Kidney capillary endothelial cell (primary cell): ENCODE measurements at regions not wholly inside any gene's neighbourhood (a gene's known extent, or its start where the extent isn't known, plus 50 kb on each side); places are given as distances from the start of the nearest gene placed in this dataset.
"Not testable (repeated sequence)": the region's sequence is repeated elsewhere in the genome, so short reads cannot be mapped to it uniquely, and the experiment has no call there.

Experiments
- DNase-seq: peaks from one replicate; pipeline ENCODE4 v3.0.0-alpha.2; 2018; ENCODE audit warnings: low spot score

- DNase-seq, result peak; percentile 48
These were observed 429.0 kb upstream of the MTPN start for GRCh38 chr7:136405931-136406777.

GRCh38 chr7:136403591-136403990, 426.4 kb upstream of the MTPN start:
- DNase-seq, result no peak

- no peak for DNase-seq
These were observed 423.7 kb upstream of the MTPN start for GRCh38 chr7:136400877-136401276.

GRCh38 chr7:136399385-136399784, 422.2 kb upstream of the MTPN start:
- no peak for DNase-seq

- DNase-seq, result no peak
These were observed 415.7 kb upstream of the MTPN start for GRCh38 chr7:136392856-136393255.

DNA sequence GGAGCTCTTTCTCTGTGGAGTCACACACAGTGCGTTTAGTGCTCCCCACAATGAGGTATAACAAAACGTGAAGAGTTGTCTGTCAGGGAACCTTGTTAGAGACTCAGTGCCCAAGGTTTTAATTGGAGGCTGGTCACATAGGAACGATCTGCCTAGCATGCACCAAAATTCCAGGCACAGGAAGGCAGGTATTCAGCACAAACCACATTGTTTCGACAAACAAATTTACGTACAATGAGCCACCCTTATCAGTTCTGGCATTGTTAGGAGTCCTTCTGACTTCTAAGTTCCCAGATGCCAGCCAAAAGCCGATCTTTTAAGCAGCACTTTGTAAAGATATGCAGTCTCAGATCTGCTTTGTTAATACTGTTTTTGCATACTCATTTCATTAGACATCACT, 414.2 kb upstream of the MTPN start:
- DNase-seq, result no peak

DNA sequence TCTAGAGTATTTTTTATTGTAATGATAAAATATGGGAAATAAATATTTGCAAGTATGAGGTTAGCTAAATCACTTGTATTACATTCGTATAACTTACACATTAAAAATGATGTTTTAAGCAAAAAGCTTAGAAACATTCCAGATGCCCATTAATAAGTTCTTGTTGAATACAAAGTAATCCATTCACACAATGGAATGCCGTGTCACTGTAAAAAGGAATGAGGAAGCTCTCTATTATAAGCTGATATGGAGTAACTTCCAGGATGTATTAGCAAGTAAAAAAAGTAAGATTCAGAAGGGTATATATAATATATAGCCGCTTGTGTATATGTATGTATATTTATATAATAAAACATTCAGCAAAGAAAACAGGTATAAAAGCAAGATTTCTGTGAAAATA, 412.8 kb upstream of the MTPN start:
- no peak for DNase-seq

- no peak for DNase-seq
These were observed 409.7 kb upstream of the MTPN start for GRCh38 chr7:136386876-136387275.

DNA sequence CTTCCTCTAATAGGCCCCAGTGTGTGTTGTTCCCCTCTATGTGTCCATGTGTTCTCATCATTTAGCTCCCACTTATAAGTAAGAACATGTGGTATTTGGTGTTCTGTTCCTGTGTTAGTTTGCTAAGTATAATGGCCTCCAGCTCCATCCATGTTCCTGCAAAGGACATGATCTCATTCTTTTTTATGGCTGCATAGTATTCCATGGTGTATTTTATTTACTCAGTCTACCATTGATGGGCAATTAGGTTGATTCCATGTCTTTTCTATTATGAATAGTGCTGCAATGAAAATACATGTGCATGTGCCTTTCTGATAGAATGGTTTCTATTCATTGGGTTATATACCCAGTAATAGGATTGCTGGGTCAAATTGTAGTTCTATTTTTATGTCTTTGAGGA, 394.2 kb upstream of the MTPN start:
- not testable (repeated sequence) for DNase-seq

GRCh38 chr7:136370137-136370536, 393.0 kb upstream of the MTPN start:
- DNase-seq, result no peak

GRCh38 chr7:136369225-136369624, 392.1 kb upstream of the MTPN start:
- DNase-seq, result no peak

GRCh38 chr7:136359333-136359903, 382.3 kb upstream of the MTPN start:
- DNase-seq, result no peak

DNA sequence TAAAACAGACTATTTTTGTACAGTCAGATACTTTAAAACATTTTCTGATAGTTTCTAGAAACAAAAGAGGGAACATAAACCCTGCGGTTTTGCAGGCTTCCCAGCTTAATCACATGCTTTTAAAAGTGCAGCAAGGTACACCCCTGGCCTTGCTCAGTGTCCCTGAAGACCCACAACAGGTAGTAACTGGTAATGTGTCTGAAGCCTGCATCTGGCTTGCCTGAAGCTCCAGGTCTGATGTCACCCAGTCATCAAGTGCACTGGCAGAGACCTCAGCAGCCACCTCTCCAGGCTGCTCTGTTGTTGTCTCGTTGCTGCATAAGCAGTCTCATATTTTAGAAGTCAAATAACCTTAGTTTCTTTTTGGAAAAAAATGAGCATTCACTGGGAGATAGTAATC, 376.1 kb upstream of the MTPN start:
- DNase-seq, result no peak

DNA sequence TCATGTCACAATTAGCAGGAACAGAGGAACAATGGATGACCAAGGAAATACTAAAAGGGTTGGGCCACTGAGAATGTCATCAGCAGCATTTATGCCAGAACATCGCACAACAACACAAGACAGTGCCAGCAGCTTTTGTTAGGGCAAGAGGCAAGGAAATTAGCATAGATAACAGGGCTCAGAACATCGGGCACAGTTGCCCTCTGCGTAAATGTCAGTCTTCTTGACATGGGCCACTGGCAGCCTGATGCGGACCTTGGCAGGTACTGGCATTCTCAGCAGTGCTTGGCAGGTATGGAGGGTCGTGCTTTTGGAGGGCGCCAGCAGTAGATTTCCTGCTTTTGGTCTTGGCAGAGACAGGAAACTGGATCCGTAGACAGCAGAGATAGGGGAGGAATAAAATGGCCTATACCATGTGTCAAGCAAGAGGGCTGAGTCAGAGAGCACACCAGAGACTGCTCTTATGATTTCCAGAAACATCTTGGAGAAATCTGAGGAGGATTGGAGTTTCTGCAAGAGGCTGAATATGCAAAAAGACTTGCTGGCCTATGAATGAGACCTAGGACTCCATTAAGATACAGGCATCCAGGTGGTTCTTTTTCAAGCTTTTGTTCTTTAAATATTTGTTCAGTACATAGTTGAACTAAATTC, 371.5 kb upstream of the MTPN start:
- DNase-seq, result no peak

GRCh38 chr7:136348142-136348541, 371.0 kb upstream of the MTPN start:
- no peak for DNase-seq

DNA sequence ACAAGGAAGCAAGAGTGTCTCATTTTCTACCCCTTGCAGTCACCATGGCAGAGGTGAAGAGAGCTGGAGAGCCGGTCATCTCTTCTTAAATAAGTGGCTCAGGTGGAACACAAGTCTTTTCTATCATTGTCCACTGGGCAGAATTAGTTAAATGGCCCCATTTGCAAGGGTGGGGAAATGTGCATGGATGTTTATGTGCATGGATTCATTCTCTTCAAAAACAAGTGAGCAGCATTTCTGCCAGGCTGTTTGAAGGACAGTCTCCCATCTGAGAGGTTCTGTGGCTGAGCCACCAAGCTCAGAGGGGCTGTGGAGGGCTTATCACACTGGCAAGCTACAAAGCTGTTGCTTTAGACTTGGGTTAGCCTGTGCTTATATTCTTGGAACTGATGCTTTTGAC, 370.3 kb upstream of the MTPN start:
- DNase-seq, result no peak

- no peak for DNase-seq
These were observed 365.1 kb upstream of the MTPN start for GRCh38 chr7:136342251-136342650.

DNA sequence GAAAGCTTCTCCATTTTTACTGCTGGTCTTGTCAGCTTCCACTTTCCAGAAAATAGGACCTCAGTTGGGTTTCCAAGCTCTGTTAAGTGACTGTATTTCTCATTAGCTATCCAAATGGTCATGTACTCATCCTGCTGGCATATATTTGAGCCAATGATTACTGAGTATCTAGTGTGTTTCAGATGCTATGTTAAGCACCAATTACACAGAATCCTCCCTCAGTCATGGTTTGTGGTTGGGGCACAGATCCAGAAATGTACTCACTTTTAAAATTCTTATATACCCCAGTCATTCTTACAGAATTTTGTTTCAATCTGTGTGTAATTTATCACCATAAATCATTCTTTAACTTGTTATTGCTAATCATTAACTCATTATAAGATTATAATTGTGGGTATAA, 362.3 kb upstream of the MTPN start:
- DNase-seq, result no peak

GRCh38 chr7:136336932-136337331, 359.8 kb upstream of the MTPN start:
- no peak for DNase-seq

DNA sequence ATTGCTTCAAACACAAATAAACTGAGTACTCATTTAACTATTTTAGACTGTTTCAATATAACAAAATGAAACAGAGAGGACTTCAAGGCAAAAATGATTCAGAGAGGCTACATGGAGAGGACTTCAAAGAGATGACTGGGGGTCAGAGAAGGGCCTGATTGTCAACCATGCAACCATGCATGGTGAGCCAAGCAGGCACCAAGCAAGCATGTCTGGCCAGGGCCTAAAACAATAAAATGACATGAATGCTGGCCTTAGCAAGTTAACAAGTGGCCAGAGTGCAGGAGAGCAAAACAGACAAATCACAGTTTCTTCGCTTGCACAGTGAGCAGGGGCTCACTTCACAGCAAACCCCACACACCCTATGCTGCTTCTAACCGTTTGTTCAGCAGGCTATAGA, 356.5 kb upstream of the MTPN start:
- no peak for DNase-seq

- DNase-seq, result no peak
These were observed 349.0 kb upstream of the MTPN start for GRCh38 chr7:136326045-136326609.

DNA sequence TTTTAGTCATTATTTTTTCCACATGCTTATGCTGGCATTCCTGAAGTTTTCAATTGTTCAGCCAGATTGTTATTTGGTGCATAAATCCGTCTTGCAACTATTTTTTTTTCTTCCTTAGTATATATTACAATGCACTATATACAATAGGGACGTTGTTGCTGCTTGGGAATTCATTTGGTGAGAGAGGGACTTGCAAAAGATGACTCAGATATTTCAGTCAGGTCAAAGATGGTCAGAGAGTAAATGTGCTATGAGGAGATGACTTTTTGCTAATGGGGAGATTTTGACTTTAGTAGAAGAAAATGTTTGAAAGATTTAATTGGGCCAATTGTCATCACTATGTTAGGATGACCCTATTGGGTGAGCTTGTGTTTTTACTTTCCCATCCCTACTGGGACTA, 348.4 kb upstream of the MTPN start:
- DNase-seq, result no peak

DNA sequence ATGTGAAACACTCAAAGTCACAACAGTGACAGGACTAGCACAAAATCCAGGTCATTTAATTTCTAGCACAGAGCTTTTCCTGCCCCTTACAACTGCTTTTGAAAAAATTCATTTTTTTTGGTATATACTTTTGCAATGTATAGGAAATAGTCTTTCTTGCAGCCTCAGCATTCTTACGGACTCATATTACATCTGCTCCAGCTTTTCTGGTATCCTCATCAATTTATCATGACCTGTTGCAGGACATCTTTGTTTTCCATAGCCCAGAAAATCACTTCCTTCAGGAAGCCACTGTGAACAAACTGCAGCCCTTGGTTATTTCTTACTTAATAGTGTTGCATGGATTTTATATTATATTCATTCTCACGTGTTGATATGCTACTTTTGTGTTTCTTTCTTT, 347.9 kb upstream of the MTPN start:
- no peak for DNase-seq
